ENCODE measurements at regions not wholly inside any gene's neighbourhood (a gene's known extent, or its start where the extent isn't known, plus 50 kb on each side); places are given as distances from the start of the nearest gene placed in this dataset.

DNA sequence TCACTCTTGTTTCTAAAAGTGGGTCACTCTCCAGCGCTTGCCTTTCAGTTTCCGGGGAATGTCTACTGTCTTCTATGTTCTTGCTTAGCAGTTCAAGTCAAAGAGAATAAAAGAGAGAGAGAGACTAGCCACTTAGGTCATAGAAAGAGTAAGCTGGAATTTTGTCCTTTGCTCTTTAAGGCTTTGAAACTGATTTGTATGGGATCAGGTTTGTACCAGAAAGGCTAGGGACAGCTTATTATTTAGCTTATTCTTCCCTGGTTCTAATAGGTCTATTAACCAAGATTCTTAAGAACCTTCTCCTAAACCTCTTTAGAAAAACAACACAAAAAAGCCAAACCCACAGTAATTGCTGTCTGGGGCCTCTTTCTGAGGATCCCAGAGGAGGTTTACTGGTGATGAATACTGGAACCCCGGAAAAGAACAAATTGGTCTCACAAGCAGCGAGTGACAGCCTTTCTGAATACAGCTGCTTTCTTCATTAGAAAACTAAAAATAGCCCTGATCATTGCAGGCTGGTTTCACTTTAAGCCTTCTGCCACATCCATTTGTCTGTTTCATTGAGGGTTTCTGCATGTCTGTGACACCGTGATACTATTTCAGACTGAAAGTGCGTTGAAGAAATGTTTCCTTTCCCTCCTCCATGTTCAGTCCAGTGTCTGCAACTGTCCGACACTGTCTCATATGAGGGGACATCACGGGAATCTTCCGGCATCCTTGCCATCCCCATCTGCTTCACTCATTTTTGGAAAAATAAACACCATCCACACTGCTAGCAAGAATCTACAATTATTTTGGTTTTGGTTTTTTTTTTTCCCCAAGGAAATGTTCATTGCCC lies 75.1 kb upstream of the ATXN1 start:
- Histone ChIP-seq H3K9me3 (ENCODE audit: control insufficient read depth, low read length) (no peaks in the 10 kb centered on the region), H3K36me3 (ENCODE audit: control insufficient read depth in 1 of 2, insufficient read depth in 2 of 2, low read depth in 1 of 2, low read length in 2 of 2) (no peaks in the 10 kb centered on the region), H2AK5ac (ENCODE audit: low read length, severe bottlenecking) (no peak overlapping the region), H3K23ac (ENCODE audit: low read length in 2 of 2) (no peak overlapping the region), H3K4me1 (ENCODE audit: control insufficient read depth, insufficient read depth, low read depth, low read length) (no peaks in the 10 kb centered on the region), H3K14ac (ENCODE audit: low read length in 2 of 2) (no peak overlapping the region), H4K8ac (ENCODE audit: low read length) (no peak overlapping the region), H3K27me3 (ENCODE audit: control insufficient read depth in 1 of 2, insufficient read depth in 1 of 2, low read length in 2 of 2) (no peaks in the 10 kb centered on the region), H4K91ac (ENCODE audit: low read length) (no peak overlapping the region), H3K4me2 (ENCODE audit: low read length, poor library complexity, severe bottlenecking) (no peak overlapping the region), H3K79me1 (replicated peaks; ENCODE audit: low read length, poor library complexity, severe bottlenecking) (no peaks in the 10 kb centered on the region), H2BK12ac (ENCODE audit: low read length in 2 of 2) (no peak overlapping the region), H3K18ac (ENCODE audit: low read depth in 1 of 2, low read length in 2 of 2) (no peak overlapping the region), H3K9ac (ENCODE audit: low read length) (peak overlapping the region; percentile 82), H2BK5ac (ENCODE audit: low read depth, low read length, poor library complexity, severe bottlenecking) (no peak overlapping the region), H3K4me3 (ENCODE audit: insufficient read depth in 1 of 2, low read depth in 1 of 2, low read length in 2 of 2) (peak overlapping the region in 1 of 2 experiments; percentile 78), H3K27ac (ENCODE audit: low read length, poor library complexity, severe bottlenecking) (no peak overlapping the region), H2BK120ac (ENCODE audit: low read depth, low read length) (no peak overlapping the region), H2AFZ (ENCODE audit: low read depth, low read length) (peak overlapping the region; percentile 5), H2BK15ac (ENCODE audit: low read depth, poor library complexity, severe bottlenecking) (no peak overlapping the region), H3K4ac (ENCODE audit: low read depth in 1 of 2, low read length in 2 of 2) (peak overlapping the region in 1 of 2 experiments; percentile 15)
- 78% methylated on average over 9 of the region's 9 CpGs for WGBS
- peak; percentile 59 for DNase-seq

GRCh38 chr6:16834242-16834641 lies 73.0 kb upstream of the ATXN1 start:
- Histone ChIP-seq H3K79me1 (replicated peaks; ENCODE audit: low read length, poor library complexity, severe bottlenecking) (no peaks in the 10 kb centered on the region), H2BK15ac (ENCODE audit: low read depth, poor library complexity, severe bottlenecking) (no peak overlapping the region), H2BK5ac (ENCODE audit: low read depth, low read length, poor library complexity, severe bottlenecking) (no peak overlapping the region), H3K4me2 (ENCODE audit: low read length, poor library complexity, severe bottlenecking) (no peak overlapping the region), H3K9ac (ENCODE audit: low read length) (no peak overlapping the region), H2AK5ac (ENCODE audit: low read length, severe bottlenecking) (no peak overlapping the region), H3K14ac (ENCODE audit: low read length in 2 of 2) (no peak overlapping the region), H3K4ac (ENCODE audit: low read depth in 1 of 2, low read length in 2 of 2) (no peak overlapping the region), H2AFZ (ENCODE audit: low read depth, low read length) (no peak overlapping the region), H3K27ac (ENCODE audit: low read length, poor library complexity, severe bottlenecking) (no peak overlapping the region), H3K4me3 (ENCODE audit: insufficient read depth in 1 of 2, low read depth in 1 of 2, low read length in 2 of 2) (no peak overlapping the region), H3K27me3 (ENCODE audit: control insufficient read depth in 1 of 2, insufficient read depth in 1 of 2, low read length in 2 of 2) (no peaks in the 10 kb centered on the region), H2BK12ac (ENCODE audit: low read length in 2 of 2) (no peak overlapping the region), H2BK120ac (ENCODE audit: low read depth, low read length) (no peak overlapping the region), H3K18ac (ENCODE audit: low read depth in 1 of 2, low read length in 2 of 2) (no peak overlapping the region), H3K4me1 (ENCODE audit: control insufficient read depth, insufficient read depth, low read depth, low read length) (no peaks in the 10 kb centered on the region), H3K36me3 (ENCODE audit: control insufficient read depth in 1 of 2, insufficient read depth in 2 of 2, low read depth in 1 of 2, low read length in 2 of 2) (no peaks in the 10 kb centered on the region), H4K8ac (ENCODE audit: low read length) (no peak overlapping the region), H3K23ac (ENCODE audit: low read length in 2 of 2) (no peak overlapping the region), H3K9me3 (ENCODE audit: control insufficient read depth, low read length) (no peaks in the 10 kb centered on the region), H4K91ac (ENCODE audit: low read length) (no peak overlapping the region)
- WGBS = 87% methylated on average over 2 of the region's 3 CpGs
- no peak for DNase-seq

DNA sequence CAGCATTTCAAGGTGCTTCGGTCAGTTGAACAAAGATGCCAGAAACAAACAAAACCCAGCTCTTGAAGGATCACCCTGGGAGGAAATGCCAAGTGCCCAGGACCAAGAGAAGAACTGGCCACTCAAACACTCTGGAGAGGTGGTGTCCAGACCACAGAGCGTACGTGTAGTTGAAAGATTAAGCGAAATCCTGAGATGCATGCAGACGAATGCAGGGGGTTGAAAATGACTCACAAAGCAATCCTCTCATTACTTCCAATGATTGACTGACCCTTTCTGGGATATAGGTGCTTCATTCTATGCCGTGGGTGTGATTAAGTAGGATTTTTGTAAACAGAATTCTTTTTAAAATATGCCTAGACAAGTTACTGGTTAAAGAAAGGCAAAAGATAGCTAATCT lies 71.5 kb upstream of the ATXN1 start:
- peak overlapping the region; percentile 27 for H2BK120ac ChIP-seq (ENCODE audit: low read depth, low read length)
- H2BK15ac ChIP-seq (ENCODE audit: low read depth, poor library complexity, severe bottlenecking) = no peak overlapping the region
- H3K36me3 ChIP-seq (ENCODE audit: control insufficient read depth in 1 of 2, insufficient read depth in 2 of 2, low read depth in 1 of 2, low read length in 2 of 2) = no peaks in the 10 kb centered on the region
- H3K4me2 ChIP-seq (ENCODE audit: low read length, poor library complexity, severe bottlenecking) = no peak overlapping the region
- no peaks in the 10 kb centered on the region for H3K79me1 ChIP-seq (replicated peaks; ENCODE audit: low read length, poor library complexity, severe bottlenecking)
- no peak overlapping the region for H3K4me3 ChIP-seq (ENCODE audit: insufficient read depth in 1 of 2, low read depth in 1 of 2, low read length in 2 of 2)
- no peaks in the 10 kb centered on the region for H3K27me3 ChIP-seq (ENCODE audit: control insufficient read depth in 1 of 2, insufficient read depth in 1 of 2, low read length in 2 of 2)
- H2BK12ac ChIP-seq (ENCODE audit: low read length in 2 of 2) = no peak overlapping the region
- WGBS = 90% methylated on average over 5 of the region's 6 CpGs
- H3K14ac ChIP-seq (ENCODE audit: low read length in 2 of 2) = no peak overlapping the region
- H3K4me1 ChIP-seq (ENCODE audit: control insufficient read depth, insufficient read depth, low read depth, low read length) = no peaks in the 10 kb centered on the region
- H3K18ac ChIP-seq (ENCODE audit: low read depth in 1 of 2, low read length in 2 of 2) = no peak overlapping the region
- H2AFZ ChIP-seq (ENCODE audit: low read depth, low read length) = no peak overlapping the region
- no peak overlapping the region for H3K4ac ChIP-seq (ENCODE audit: low read depth in 1 of 2, low read length in 2 of 2)
- DNase-seq = no peak
- no peak overlapping the region for H2BK5ac ChIP-seq (ENCODE audit: low read depth, low read length, poor library complexity, severe bottlenecking)
- H4K91ac ChIP-seq (ENCODE audit: low read length) = no peak overlapping the region
- H2AK5ac ChIP-seq (ENCODE audit: low read length, severe bottlenecking) = no peak overlapping the region
- no peak overlapping the region for H3K23ac ChIP-seq (ENCODE audit: low read length in 2 of 2)
- H4K8ac ChIP-seq (ENCODE audit: low read length) = no peak overlapping the region
- no peak overlapping the region for H3K9ac ChIP-seq (ENCODE audit: low read length)
- no peaks in the 10 kb centered on the region for H3K9me3 ChIP-seq (ENCODE audit: control insufficient read depth, low read length)
- H3K27ac ChIP-seq (ENCODE audit: low read length, poor library complexity, severe bottlenecking) = no peak overlapping the region

- no peak overlapping the region for H4K91ac ChIP-seq (ENCODE audit: low read length)
- no peak overlapping the region for H3K9ac ChIP-seq (ENCODE audit: low read length)
- no peak overlapping the region for H4K8ac ChIP-seq (ENCODE audit: low read length)
- no peak overlapping the region for H2BK15ac ChIP-seq (ENCODE audit: low read depth, poor library complexity, severe bottlenecking)
- no peaks in the 10 kb centered on the region for H3K36me3 ChIP-seq (ENCODE audit: control insufficient read depth in 1 of 2, insufficient read depth in 2 of 2, low read depth in 1 of 2, low read length in 2 of 2)
- H3K79me1 ChIP-seq (replicated peaks; ENCODE audit: low read length, poor library complexity, severe bottlenecking) = no peaks in the 10 kb centered on the region
- peak; percentile 68 for DNase-seq
- no peak overlapping the region for H2BK120ac ChIP-seq (ENCODE audit: low read depth, low read length)
- no peak overlapping the region for H2AK5ac ChIP-seq (ENCODE audit: low read length, severe bottlenecking)
- peak overlapping the region in 1 of 2 experiments; percentile 4 for H3K18ac ChIP-seq (ENCODE audit: low read depth in 1 of 2, low read length in 2 of 2)
- H3K23ac ChIP-seq (ENCODE audit: low read length in 2 of 2) = no peak overlapping the region
- 82% methylated on average over 5 of the region's 5 CpGs for WGBS
- no peak overlapping the region for H3K4ac ChIP-seq (ENCODE audit: low read depth in 1 of 2, low read length in 2 of 2)
- H3K14ac ChIP-seq (ENCODE audit: low read length in 2 of 2) = no peak overlapping the region
- H3K27ac ChIP-seq (ENCODE audit: low read length, poor library complexity, severe bottlenecking) = no peak overlapping the region
- H3K4me3 ChIP-seq (ENCODE audit: insufficient read depth in 1 of 2, low read depth in 1 of 2, low read length in 2 of 2) = no peak overlapping the region
- H3K9me3 ChIP-seq (ENCODE audit: control insufficient read depth, low read length) = no peaks in the 10 kb centered on the region
- no peak overlapping the region for H2BK5ac ChIP-seq (ENCODE audit: low read depth, low read length, poor library complexity, severe bottlenecking)
- H3K27me3 ChIP-seq (ENCODE audit: control insufficient read depth in 1 of 2, insufficient read depth in 1 of 2, low read length in 2 of 2) = no peaks in the 10 kb centered on the region
- H2BK12ac ChIP-seq (ENCODE audit: low read length in 2 of 2) = no peak overlapping the region
- no peaks in the 10 kb centered on the region for H3K4me1 ChIP-seq (ENCODE audit: control insufficient read depth, insufficient read depth, low read depth, low read length)
- H2AFZ ChIP-seq (ENCODE audit: low read depth, low read length) = no peak overlapping the region
- no peak overlapping the region for H3K4me2 ChIP-seq (ENCODE audit: low read length, poor library complexity, severe bottlenecking)
Observed at GRCh38 chr6:16832043-16832567, 70.8 kb upstream of the ATXN1 start.

All from mesenchymal stem cell (in vitro differentiated cells and primary cell).